H1 (cell line): ENCODE measurements at regions not wholly inside any gene's neighbourhood (a gene's known extent, or its start where the extent isn't known, plus 50 kb on each side); places are given as distances from the start of the nearest gene placed in this dataset.

Experiments used
- MAFK ChIP-seq: IDR thresholded peaks from 2 replicates; pipeline ENCODE4 v1.6.1; 2012; ENCODE audit warnings: low read depth, mild to moderate bottlenecking, improper control_type of control experiment, low read length
- SIN3A ChIP-seq, 2 experiments: IDR thresholded peaks in 1 of 2; conservative IDR thresholded peaks in 1 of 2; 2 replicates each; pipeline ENCODE4 v1.6.1; 2011 to 2012; ENCODE audit warnings: low read length in 2 of 2, improper control_type of control experiment in 1 of 2, low read depth in 1 of 2, mild to moderate bottlenecking in 1 of 2
- SP1 ChIP-seq: IDR thresholded peaks from 2 replicates; pipeline ENCODE4 v1.6.1; 2011; ENCODE audit warnings: low read depth, low read length

GRCh38 chr13:72072261-72072660, 205.3 kb upstream of the DACH1 start:
- TF ChIP-seq SIN3A (conservative IDR thresholded peaks at IDR 0.05 in 1 of 2, IDR thresholded peaks at IDR 0.05 in 1 of 2; ENCODE audit: low read depth in 1 of 2, low read length in 2 of 2) (no peak), MAFK (no peak), SP1 (no peak)
